ENCODE measurements at regions not wholly inside any gene's neighbourhood (a gene's known extent, or its start where the extent isn't known, plus 50 kb on each side); places are given as distances from the start of the nearest gene placed in this dataset.

GRCh38 chr18:51988277-51988676, 351.7 kb upstream of the DCC start:
- H3K27me3 ChIP-seq = no peaks in the 10 kb centered on the region
- DNase-seq (ENCODE audit: extremely low spot score in 2 of 2) = no peak
- intact Hi-C loops (cut with DNase I) = no loop called here
- H3K27ac ChIP-seq = no peak overlapping the region
- H3K4me3 ChIP-seq = no peak overlapping the region
- no peaks in the 10 kb centered on the region for H3K9me3 ChIP-seq
- no peaks in the 10 kb centered on the region for H3K4me1 ChIP-seq
- no peaks in the 10 kb centered on the region for H3K36me3 ChIP-seq
- TF ChIP-seq CTCF (IDR thresholded peaks at IDR 0.05) (no peak), POLR2A (IDR thresholded peaks at IDR 0.05) (no peak), POLR2AphosphoS5 (IDR thresholded peaks at IDR 0.05; ENCODE audit: insufficient read depth in 1 of 2, low read depth in 1 of 2) (no peak)

- no peaks in the 10 kb centered on the region for H3K9me3 ChIP-seq
- no peaks in the 10 kb centered on the region for H3K27me3 ChIP-seq
- TF ChIP-seq POLR2A (IDR thresholded peaks at IDR 0.05) = no peak
- TF ChIP-seq POLR2AphosphoS5 (IDR thresholded peaks at IDR 0.05; ENCODE audit: insufficient read depth in 1 of 2, low read depth in 1 of 2) = no peak
- no peak for TF ChIP-seq CTCF (IDR thresholded peaks at IDR 0.05)
- intact Hi-C loops (cut with DNase I) = no loop called here
- no peak for DNase-seq (ENCODE audit: extremely low spot score in 2 of 2)
- no peak overlapping the region for H3K27ac ChIP-seq
- H3K4me3 ChIP-seq = no peak overlapping the region
- no peaks in the 10 kb centered on the region for H3K36me3 ChIP-seq
- no peaks in the 10 kb centered on the region for H3K4me1 ChIP-seq
Measured at GRCh38 chr18:51997129-51997528, 342.9 kb upstream of the DCC start.

GRCh38 chr18:51998066-51998465, 341.9 kb upstream of the DCC start:
- Histone ChIP-seq H3K4me3 (no peak overlapping the region), H3K9me3 (no peaks in the 10 kb centered on the region), H3K27ac (no peak overlapping the region), H3K4me1 (no peaks in the 10 kb centered on the region), H3K36me3 (no peaks in the 10 kb centered on the region), H3K27me3 (no peaks in the 10 kb centered on the region)
- intact Hi-C loops (cut with DNase I) = no loop called here
- DNase-seq (ENCODE audit: extremely low spot score in 2 of 2) = no peak
- TF ChIP-seq POLR2A (IDR thresholded peaks at IDR 0.05) (no peak), POLR2AphosphoS5 (IDR thresholded peaks at IDR 0.05; ENCODE audit: insufficient read depth in 1 of 2, low read depth in 1 of 2) (no peak), CTCF (IDR thresholded peaks at IDR 0.05) (no peak)

GRCh38 chr18:51998711-51999110, 341.3 kb upstream of the DCC start:
- intact Hi-C loops (cut with DNase I) = no loop called here
- no peaks in the 10 kb centered on the region for H3K36me3 ChIP-seq
- no peaks in the 10 kb centered on the region for H3K27me3 ChIP-seq
- no peaks in the 10 kb centered on the region for H3K4me1 ChIP-seq
- TF ChIP-seq POLR2AphosphoS5 (IDR thresholded peaks at IDR 0.05; ENCODE audit: insufficient read depth in 1 of 2, low read depth in 1 of 2) (no peak), CTCF (IDR thresholded peaks at IDR 0.05) (no peak), POLR2A (IDR thresholded peaks at IDR 0.05) (no peak)
- no peak overlapping the region for H3K27ac ChIP-seq
- H3K9me3 ChIP-seq = no peaks in the 10 kb centered on the region
- DNase-seq (ENCODE audit: extremely low spot score in 2 of 2) = no peak
- no peak overlapping the region for H3K4me3 ChIP-seq

GRCh38 chr18:51999351-51999750, 340.6 kb upstream of the DCC start:
- Histone ChIP-seq H3K4me1 (no peaks in the 10 kb centered on the region), H3K36me3 (no peaks in the 10 kb centered on the region), H3K27me3 (no peaks in the 10 kb centered on the region), H3K9me3 (no peaks in the 10 kb centered on the region), H3K4me3 (no peak overlapping the region), H3K27ac (no peak overlapping the region)
- DNase-seq (ENCODE audit: extremely low spot score in 2 of 2) = no peak
- intact Hi-C loops (cut with DNase I) = no loop called here
- TF ChIP-seq CTCF (IDR thresholded peaks at IDR 0.05) (no peak), POLR2AphosphoS5 (IDR thresholded peaks at IDR 0.05; ENCODE audit: insufficient read depth in 1 of 2, low read depth in 1 of 2) (no peak), POLR2A (IDR thresholded peaks at IDR 0.05) (no peak)

Measured in vagina (tissue), 2 donors.